ENCODE measurements at regions not wholly inside any gene's neighbourhood (a gene's known extent, or its start where the extent isn't known, plus 50 kb on each side); places are given as distances from the start of the nearest gene placed in this dataset.

GRCh38 chr2:67627456-67628207, 230.5 kb downstream of the ETAA1 start:
- POLR2A ChIA-PET = no interaction called here
- Mint-ChIP-seq H3K4me3 (no peak overlapping the region), H3K36me3 (no peaks in the 10 kb centered on the region), H3K4me1 (no peaks in the 10 kb centered on the region), H3K27ac (no peak overlapping the region), H3K9me3 (peaks cover 10% of the 10 kb centered on the region), H3K27me3 (ENCODE audit: low read depth) (no peaks in the 10 kb centered on the region; the same call in 1 of the 2 replicates)
- ATAC-seq (no peak), DNase-seq (ENCODE audit: low spot score) (no peak)
- TF ChIP-seq SMAD3 (CRISPR knock-in tag; IDR thresholded peaks at IDR 0.05; ENCODE audit: borderline replicate concordance) (no peak), ZNF671 (CRISPR knock-in tag; IDR thresholded peaks at IDR 0.05) (no peak), ZNF232 (CRISPR knock-in tag; IDR thresholded peaks at IDR 0.05) (no peak), E2F1 (CRISPR knock-in tag; IDR thresholded peaks at IDR 0.05) (no peak), ZSCAN18 (CRISPR knock-in tag; IDR thresholded peaks at IDR 0.05) (no peak), HMGXB4 (CRISPR knock-in tag; IDR thresholded peaks at IDR 0.05) (no peak), ZNF138 (CRISPR knock-in tag; conservative IDR thresholded peaks at IDR 0.05) (no peak), NR3C1 (CRISPR knock-in tag; conservative IDR thresholded peaks at IDR 0.05; ENCODE audit: low read depth) (no peak), GTF2I (CRISPR knock-in tag; conservative IDR thresholded peaks at IDR 0.05) (no peak), CREB1 (CRISPR knock-in tag; IDR thresholded peaks at IDR 0.05) (no peak), GRHL2 (CRISPR knock-in tag; IDR thresholded peaks at IDR 0.05; ENCODE audit: insufficient replicate concordance, severe bottlenecking) (no peak), MLX (CRISPR knock-in tag; IDR thresholded peaks at IDR 0.05) (no peak), IRF2 (CRISPR knock-in tag; IDR thresholded peaks at IDR 0.05; ENCODE audit: borderline replicate concordance, low read depth) (no peak), USF2 (CRISPR knock-in tag; IDR thresholded peaks at IDR 0.05) (no peak), E2F5 (CRISPR knock-in tag; IDR thresholded peaks at IDR 0.05) (no peak), ELF4 (CRISPR knock-in tag; IDR thresholded peaks at IDR 0.05; ENCODE audit: low read depth) (no peak), ZBTB43 (CRISPR knock-in tag; IDR thresholded peaks at IDR 0.05) (no peak), ZNF281 (CRISPR knock-in tag; IDR thresholded peaks at IDR 0.05) (no peak)
- CTCF ChIA-PET = no interaction called here
